Calu3 (cell line): ENCODE measurements at regions not wholly inside any gene's neighbourhood (a gene's known extent, or its start where the extent isn't known, plus 50 kb on each side); places are given as distances from the start of the nearest gene placed in this dataset.

Experiments used
- BruUV-seq: library from RNA; stranded (reverse); fragments of 400-500 nt; replicated peaks from 2 replicates; lab custom pipeline; 2021; lab: Mats Ljungman, UMichigan
- CTCF ChIA-PET: fragments of 300-600 bp; sonication (Branson Sonifier 250); formaldehyde crosslinking; loops from one replicate; lab custom pipeline; 2022; ENCODE audit warnings: antibody characterized with exemption; lab: Charles Lee
- DNase-seq: peaks from one replicate; pipeline ENCODE4 v3.0.0; 2022
- H3K27ac Mint-ChIP-seq: one replicate; pipeline ENCODE4 v1.8.0; 2022; ENCODE audit warnings: mixed read lengths; ENCODE audit not compliant: unreplicated experiment
- H3K27me3 Mint-ChIP-seq: one replicate; pipeline ENCODE4 v1.8.0; 2022; ENCODE audit warnings: mixed read lengths; ENCODE audit not compliant: unreplicated experiment
- H3K36me3 Mint-ChIP-seq: one replicate; pipeline ENCODE4 v1.8.0; 2022; ENCODE audit warnings: mild to moderate bottlenecking, moderate library complexity, mixed read lengths; ENCODE audit not compliant: insufficient read depth, unreplicated experiment
- H3K4me1 Mint-ChIP-seq: one replicate; pipeline ENCODE4 v1.8.0; 2022; ENCODE audit warnings: mild to moderate bottlenecking, low read depth, mixed read lengths; ENCODE audit not compliant: unreplicated experiment
- H3K4me3 Mint-ChIP-seq: one replicate; pipeline ENCODE4 v1.8.0; 2022; ENCODE audit warnings: mild to moderate bottlenecking, low read depth, moderate library complexity, mixed read lengths; ENCODE audit not compliant: unreplicated experiment
- H3K9me3 Mint-ChIP-seq: one replicate; pipeline ENCODE4 v1.8.0; 2022; ENCODE audit warnings: low read depth, mixed read lengths; ENCODE audit not compliant: unreplicated experiment
- CTCF ChIP-seq: fragments of 200-600 bp; IDR thresholded peaks from one replicate; pipeline ENCODE4 v1.8.0; 2022; ENCODE audit warnings: antibody characterized with exemption; ENCODE audit not compliant: unreplicated experiment
- intact Hi-C: fragments of 100-400 bp; cut with micrococcal nuclease; formaldehyde crosslinking; loops from one replicate; pipeline ENCODE4 v1.10.0; 2022; ENCODE audit not compliant: unreplicated experiment

- intact Hi-C loops = no loop called here
- Mint-ChIP-seq H3K36me3 (peaks cover 4% of the 10 kb centered on the region), H3K4me1 (no peaks in the 10 kb centered on the region), H3K4me3 (no peak overlapping the region), H3K27me3 (no peaks in the 10 kb centered on the region), H3K9me3 (no peaks in the 10 kb centered on the region), H3K27ac (no peak overlapping the region)
- TF ChIP-seq CTCF = no peak
- BruUV-seq = no TSS peak
- DNase-seq = no peak
- CTCF ChIA-PET = no interaction called here
These were observed 80.3 kb downstream of the RBFOX3 start for GRCh38 chr17:79530361-79531105.

GRCh38 chr17:79529661-79530081 is 81.2 kb downstream of the RBFOX3 start:
- H3K36me3 Mint-ChIP-seq = no peaks in the 10 kb centered on the region
- no peaks in the 10 kb centered on the region for H3K9me3 Mint-ChIP-seq
- no TSS peak for BruUV-seq
- CTCF ChIA-PET = no interaction called here
- H3K27ac Mint-ChIP-seq = no peak overlapping the region
- no peaks in the 10 kb centered on the region for H3K4me1 Mint-ChIP-seq
- H3K27me3 Mint-ChIP-seq = no peaks in the 10 kb centered on the region
- H3K4me3 Mint-ChIP-seq = no peak overlapping the region
- TF ChIP-seq CTCF = no peak
- DNase-seq = no peak
- intact Hi-C loops = no loop called here

GRCh38 chr17:79528592-79529125 is 82.2 kb downstream of the RBFOX3 start:
- no TSS peak for BruUV-seq
- Mint-ChIP-seq H3K4me3 (no peak overlapping the region), H3K27ac (no peak overlapping the region), H3K4me1 (no peaks in the 10 kb centered on the region), H3K27me3 (no peaks in the 10 kb centered on the region), H3K9me3 (no peaks in the 10 kb centered on the region), H3K36me3 (no peaks in the 10 kb centered on the region)
- no peak for TF ChIP-seq CTCF
- intact Hi-C loops = no loop called here
- no peak for DNase-seq
- CTCF ChIA-PET = no interaction called here

GRCh38 chr17:79527306-79527705 is 83.5 kb downstream of the RBFOX3 start:
- no peak for DNase-seq
- Mint-ChIP-seq H3K4me1 (no peaks in the 10 kb centered on the region), H3K4me3 (no peak overlapping the region), H3K36me3 (no peaks in the 10 kb centered on the region), H3K9me3 (no peaks in the 10 kb centered on the region), H3K27me3 (no peaks in the 10 kb centered on the region), H3K27ac (no peak overlapping the region)
- no TSS peak for BruUV-seq
- TF ChIP-seq CTCF = no peak
- CTCF ChIA-PET = no interaction called here
- intact Hi-C loops = no loop called here
